Kidney capillary endothelial cell (primary cell): ENCODE measurements at regions not wholly inside any gene's neighbourhood (a gene's known extent, or its start where the extent isn't known, plus 50 kb on each side); places are given as distances from the start of the nearest gene placed in this dataset.

Experiments
- DNase-seq: peaks from one replicate; pipeline ENCODE4 v3.0.0-alpha.2; 2018; ENCODE audit warnings: low spot score

- DNase-seq = no peak
Measured at GRCh38 chr6:14431385-14432330, 314.1 kb downstream of the CD83 start.

GRCh38 chr6:14434916-14435690 is 317.5 kb downstream of the CD83 start:
- peak; percentile 4 for DNase-seq

- no peak for DNase-seq
Measured at GRCh38 chr6:14436592-14437132, 319.1 kb downstream of the CD83 start.

- no peak for DNase-seq
Measured at GRCh38 chr6:14439419-14439818, 321.8 kb downstream of the CD83 start.

GRCh38 chr6:14440215-14440910 is 322.8 kb downstream of the CD83 start:
- DNase-seq = no peak

GRCh38 chr6:14440940-14441781 is 323.6 kb downstream of the CD83 start:
- no peak for DNase-seq

GRCh38 chr6:14442242-14442641 is 324.7 kb downstream of the CD83 start:
- no peak for DNase-seq

GRCh38 chr6:14443629-14444268 is 326.2 kb downstream of the CD83 start:
- no peak for DNase-seq

- no peak for DNase-seq
Measured at GRCh38 chr6:14444295-14444972, 326.9 kb downstream of the CD83 start.

- no peak for DNase-seq
Measured at GRCh38 chr6:14447240-14447639, 329.7 kb downstream of the CD83 start.

- no peak for DNase-seq
Measured at GRCh38 chr6:14448246-14448645, 330.7 kb downstream of the CD83 start.

GRCh38 chr6:14450133-14450504 is 332.5 kb downstream of the CD83 start:
- DNase-seq = no peak

- DNase-seq = no peak
Measured at GRCh38 chr6:14450578-14450977, 333.0 kb downstream of the CD83 start.

- no peak for DNase-seq
Measured at GRCh38 chr6:14451594-14452374, 334.2 kb downstream of the CD83 start.

GRCh38 chr6:14452567-14453527 is 335.3 kb downstream of the CD83 start:
- no peak for DNase-seq

GRCh38 chr6:14453712-14454472 is 336.3 kb downstream of the CD83 start:
- no peak for DNase-seq

- DNase-seq = no peak
Measured at GRCh38 chr6:14454473-14454775, 336.9 kb downstream of the CD83 start.

GRCh38 chr6:14455427-14455826 is 337.9 kb downstream of the CD83 start:
- no peak for DNase-seq
